ENCODE measurements at regions not wholly inside any gene's neighbourhood (a gene's known extent, or its start where the extent isn't known, plus 50 kb on each side); places are given as distances from the start of the nearest gene placed in this dataset.

GRCh38 chr14:86601813-86602212 is 1071.9 kb downstream of the FLRT2 start:
- no peak overlapping the region for H3K27ac ChIP-seq
- 93 to 95% methylated on average over 2 of the region's 2 CpGs for WGBS, 2 donors
- FAIRE-seq (no peak), DNase-seq (no peak), ATAC-seq (no peak)
- no peaks in the 10 kb centered on the region for H3K9me3 ChIP-seq
- intact Hi-C loops (cut with DNase I) = no loop called here
- no peak for TF ChIP-seq CTCF (IDR thresholded peaks at IDR 0.05)
- no peaks in the 10 kb centered on the region for H3K4me1 ChIP-seq
- no peak overlapping the region for H3K4me3 ChIP-seq
- H3K27me3 ChIP-seq = no peaks in the 10 kb centered on the region
- H3K36me3 ChIP-seq = no peaks in the 10 kb centered on the region

- Histone ChIP-seq H3K4me3 (no peak overlapping the region), H3K36me3 (no peaks in the 10 kb centered on the region), H3K27ac (no peak overlapping the region), H3K4me1 (no peaks in the 10 kb centered on the region), H3K27me3 (no peaks in the 10 kb centered on the region), H3K9me3 (no peaks in the 10 kb centered on the region)
- ATAC-seq (no peak), FAIRE-seq (no peak), DNase-seq (no peak)
- intact Hi-C loops (cut with DNase I) = no loop called here
- TF ChIP-seq CTCF (IDR thresholded peaks at IDR 0.05) = no peak
- WGBS, 2 donors = 87 to 91% methylated on average over 4 of the region's 4 CpGs
Observed at GRCh38 chr14:86597279-86597678, 1067.3 kb downstream of the FLRT2 start.

- Histone ChIP-seq H3K4me1 (no peaks in the 10 kb centered on the region), H3K27me3 (no peaks in the 10 kb centered on the region), H3K4me3 (no peak overlapping the region), H3K9me3 (no peaks in the 10 kb centered on the region), H3K36me3 (no peaks in the 10 kb centered on the region), H3K27ac (no peak overlapping the region)
- TF ChIP-seq CTCF (IDR thresholded peaks at IDR 0.05) = no peak
- no peak for ATAC-seq
- no peak for DNase-seq
- 94 to 97% methylated on average over 5 of the region's 5 CpGs for WGBS, 2 donors
- intact Hi-C loops (cut with DNase I) = no loop called here
- FAIRE-seq = no peak
Observed at GRCh38 chr14:86596024-86596423, 1066.1 kb downstream of the FLRT2 start.

- no peaks in the 10 kb centered on the region for H3K36me3 ChIP-seq
- FAIRE-seq = no peak
- peaks cover 0 to 3% (median 0%) of the 10 kb centered on the region in 4 donors for H3K9me3 ChIP-seq
- intact Hi-C loops (cut with DNase I) = no loop called here
- no peak for ATAC-seq
- H3K27me3 ChIP-seq = no peaks in the 10 kb centered on the region
- H3K4me3 ChIP-seq = no peak overlapping the region
- H3K4me1 ChIP-seq = peaks cover 0 to 6% (median 0%) of the 10 kb centered on the region in 3 donors
- no peak for DNase-seq
- TF ChIP-seq CTCF (IDR thresholded peaks at IDR 0.05) = no peak
- WGBS, 2 donors = 97 to 98% methylated on average over 1 of the region's 1 CpG
- no peak overlapping the region for H3K27ac ChIP-seq
Observed at GRCh38 chr14:86575141-86575540, 1045.2 kb downstream of the FLRT2 start.

- WGBS, 2 donors = 89 to 91% methylated on average over 1 of the region's 1 CpG
- H3K4me1 ChIP-seq = peaks cover 0 to 6% (median 0%) of the 10 kb centered on the region in 3 donors
- FAIRE-seq (no peak), ATAC-seq (no peak), DNase-seq (no peak)
- H3K4me3 ChIP-seq = no peak overlapping the region
- H3K9me3 ChIP-seq = peaks cover 0 to 3% (median 0%) of the 10 kb centered on the region in 4 donors
- H3K27me3 ChIP-seq = no peaks in the 10 kb centered on the region
- no peak overlapping the region for H3K27ac ChIP-seq
- H3K36me3 ChIP-seq = no peaks in the 10 kb centered on the region
- TF ChIP-seq CTCF (IDR thresholded peaks at IDR 0.05) = no peak
- intact Hi-C loops (cut with DNase I) = no loop called here
Observed at GRCh38 chr14:86574778-86575129, 1044.8 kb downstream of the FLRT2 start.
